HK-2 (cell line): ENCODE measurements at regions not wholly inside any gene's neighbourhood (a gene's known extent, or its start where the extent isn't known, plus 50 kb on each side); places are given as distances from the start of the nearest gene placed in this dataset.

Experiments used
- DNase-seq: peaks from one replicate; pipeline ENCODE4 v3.0.0-alpha.2; 2018; ENCODE audit not compliant: unreplicated experiment

- DNase-seq: no peak
Measured at GRCh38 chr15:31262143-31262530, 64.5 kb upstream of the KLF13 start.

- no peak for DNase-seq
Measured at GRCh38 chr15:31262901-31263671, 63.5 kb upstream of the KLF13 start.

GRCh38 chr15:31263751-31264558 lies 62.7 kb upstream of the KLF13 start:
- no peak for DNase-seq

GRCh38 chr15:31264559-31265089 lies 62.0 kb upstream of the KLF13 start:
- DNase-seq: no peak

GRCh38 chr15:31265090-31265870 lies 61.4 kb upstream of the KLF13 start:
- no peak for DNase-seq

GRCh38 chr15:31265871-31266711 lies 60.5 kb upstream of the KLF13 start:
- DNase-seq: no peak

GRCh38 chr15:31266712-31267111 lies 59.9 kb upstream of the KLF13 start:
- DNase-seq: no peak

- DNase-seq: no peak
Measured at GRCh38 chr15:31267161-31268107, 59.2 kb upstream of the KLF13 start.

- DNase-seq: no peak
Measured at GRCh38 chr15:31268108-31268501, 58.5 kb upstream of the KLF13 start.

GRCh38 chr15:31268911-31269784 lies 57.5 kb upstream of the KLF13 start:
- DNase-seq: no peak

GRCh38 chr15:31269816-31270575 lies 56.6 kb upstream of the KLF13 start:
- no peak for DNase-seq

GRCh38 chr15:31270767-31271166 lies 55.9 kb upstream of the KLF13 start:
- no peak for DNase-seq

GRCh38 chr15:31271224-31271635 lies 55.4 kb upstream of the KLF13 start:
- no peak for DNase-seq

GRCh38 chr15:31271711-31272557 lies 54.7 kb upstream of the KLF13 start:
- no peak for DNase-seq

GRCh38 chr15:31272558-31273257 lies 53.9 kb upstream of the KLF13 start:
- DNase-seq: no peak

GRCh38 chr15:31273258-31273941 lies 53.2 kb upstream of the KLF13 start:
- no peak for DNase-seq
